ENCODE measurements at regions not wholly inside any gene's neighbourhood (a gene's known extent, or its start where the extent isn't known, plus 50 kb on each side); places are given as distances from the start of the nearest gene placed in this dataset.

GRCh38 chr9:103399535-103399934, 404.4 kb downstream of the CYLC2 start:
- Histone ChIP-seq H3K9ac (ENCODE audit: low read depth in 2 of 2, low read length in 2 of 2) (no peak overlapping the region), H3K27me3 (no peaks in the 10 kb centered on the region), H3K27ac (no peak overlapping the region), H3K9me3 (no peaks in the 10 kb centered on the region), H3K4me1 (no peaks in the 10 kb centered on the region), H3K36me3 (no peaks in the 10 kb centered on the region), H3K4me3 (no peak overlapping the region)
- intact Hi-C loops (cut with DNase I) = no loop called here
- TF ChIP-seq CTCF (IDR thresholded peaks at IDR 0.05) = no peak
- DNase-seq = no peak

GRCh38 chr9:103407260-103407659, 412.1 kb downstream of the CYLC2 start:
- intact Hi-C loops (cut with DNase I) = no loop called here

GRCh38 chr9:103410059-103410458, 414.9 kb downstream of the CYLC2 start:
- Histone ChIP-seq H3K9me3 (no peaks in the 10 kb centered on the region), H3K9ac (ENCODE audit: low read depth in 2 of 2, low read length in 2 of 2) (no peak overlapping the region), H3K4me3 (no peak overlapping the region), H3K36me3 (no peaks in the 10 kb centered on the region), H3K4me1 (no peaks in the 10 kb centered on the region), H3K27me3 (no peaks in the 10 kb centered on the region), H3K27ac (no peak overlapping the region)
- intact Hi-C loops (cut with DNase I) = no loop called here
- no peak for DNase-seq
- TF ChIP-seq CTCF (IDR thresholded peaks at IDR 0.05) = no peak

More at GRCh38 chr9:103407260-103407659, 412.1 kb downstream of the CYLC2 start:
- Histone ChIP-seq H3K27me3 (no peaks in the 10 kb centered on the region), H3K4me3 (no peak overlapping the region), H3K27ac (no peak overlapping the region), H3K4me1 (no peaks in the 10 kb centered on the region), H3K9me3 (no peaks in the 10 kb centered on the region), H3K9ac (ENCODE audit: low read depth in 2 of 2, low read length in 2 of 2) (no peak overlapping the region), H3K36me3 (no peaks in the 10 kb centered on the region)
- no peak for DNase-seq
- TF ChIP-seq CTCF (IDR thresholded peaks at IDR 0.05) = no peak

- H3K27me3 ChIP-seq = no peaks in the 10 kb centered on the region
- no peak overlapping the region for H3K4me3 ChIP-seq
- DNase-seq = no peak
- H3K36me3 ChIP-seq = no peaks in the 10 kb centered on the region
- no peaks in the 10 kb centered on the region for H3K4me1 ChIP-seq
- no peak overlapping the region for H3K27ac ChIP-seq
- intact Hi-C loops (cut with DNase I) = no loop called here
- no peaks in the 10 kb centered on the region for H3K9me3 ChIP-seq
- TF ChIP-seq CTCF (IDR thresholded peaks at IDR 0.05) = no peak
- no peak overlapping the region for H3K9ac ChIP-seq (ENCODE audit: low read depth in 2 of 2, low read length in 2 of 2)
These were observed 432.6 kb downstream of the CYLC2 start for GRCh38 chr9:103427696-103428095.

GRCh38 chr9:103430469-103430868, 435.3 kb downstream of the CYLC2 start:
- DNase-seq = no peak
- H3K9ac ChIP-seq (ENCODE audit: low read depth in 2 of 2, low read length in 2 of 2) = no peak overlapping the region
- no peak for TF ChIP-seq CTCF (IDR thresholded peaks at IDR 0.05)
- no peaks in the 10 kb centered on the region for H3K36me3 ChIP-seq
- no peak overlapping the region for H3K4me3 ChIP-seq
- no peaks in the 10 kb centered on the region for H3K27me3 ChIP-seq
- intact Hi-C loops (cut with DNase I) = no loop called here
- H3K27ac ChIP-seq = no peak overlapping the region
- no peaks in the 10 kb centered on the region for H3K4me1 ChIP-seq
- no peaks in the 10 kb centered on the region for H3K9me3 ChIP-seq

- no peaks in the 10 kb centered on the region for H3K36me3 ChIP-seq
These were observed 436.7 kb downstream of the CYLC2 start for GRCh38 chr9:103431809-103432208.

More at GRCh38 chr9:103431809-103432208, 436.7 kb downstream of the CYLC2 start:
- Histone ChIP-seq H3K27me3 (no peaks in the 10 kb centered on the region), H3K9ac (ENCODE audit: low read depth in 2 of 2, low read length in 2 of 2) (no peak overlapping the region), H3K27ac (no peak overlapping the region), H3K9me3 (no peaks in the 10 kb centered on the region), H3K4me1 (no peaks in the 10 kb centered on the region), H3K4me3 (no peak overlapping the region)
- intact Hi-C loops (cut with DNase I) = no loop called here
- no peak for DNase-seq
- no peak for TF ChIP-seq CTCF (IDR thresholded peaks at IDR 0.05)
